HEK293 (cell line): ENCODE measurements at regions not wholly inside any gene's neighbourhood (a gene's known extent, or its start where the extent isn't known, plus 50 kb on each side); places are given as distances from the start of the nearest gene placed in this dataset.

Experiments
- ZBTB7A ChIP-seq: fragments of 450-650 bp; formaldehyde crosslinking; IDR thresholded peaks from 2 replicates; pipeline ENCODE4 v1.5.1; 2016; ENCODE audit warnings: low read depth, missing biosample characterization, missing genetic modification characterization
- ZNF302 ChIP-seq: fragments of 450-650 bp; formaldehyde crosslinking; IDR thresholded peaks from 2 replicates; pipeline ENCODE4 v1.5.1; 2016; ENCODE audit warnings: missing biosample characterization, missing genetic modification characterization, low read depth
- ZNF48 ChIP-seq: fragments of 450-650 bp; formaldehyde crosslinking; IDR thresholded peaks from 2 replicates; pipeline ENCODE4 v1.5.1; 2016; ENCODE audit warnings: missing biosample characterization, missing genetic modification characterization
- ZNF776 ChIP-seq: fragments of 450-650 bp; formaldehyde crosslinking; IDR thresholded peaks from 2 replicates; pipeline ENCODE4 v1.5.0; 2017; ENCODE audit warnings: missing biosample characterization, missing genetic modification characterization, borderline replicate concordance
- TF ChIP-seq, protein P1 (sequence below): fragments of 450-650 bp; formaldehyde crosslinking; IDR thresholded peaks from 2 replicates; pipeline ENCODE4 v1.5.1; 2016; ENCODE audit warnings: missing biosample characterization, missing genetic modification characterization
- TF ChIP-seq, protein P2 (sequence below): fragments of 450-650 bp; formaldehyde crosslinking; IDR thresholded peaks from 2 replicates; pipeline ENCODE4 v1.5.1; 2017; ENCODE audit warnings: missing biosample characterization, missing genetic modification characterization

DNA sequence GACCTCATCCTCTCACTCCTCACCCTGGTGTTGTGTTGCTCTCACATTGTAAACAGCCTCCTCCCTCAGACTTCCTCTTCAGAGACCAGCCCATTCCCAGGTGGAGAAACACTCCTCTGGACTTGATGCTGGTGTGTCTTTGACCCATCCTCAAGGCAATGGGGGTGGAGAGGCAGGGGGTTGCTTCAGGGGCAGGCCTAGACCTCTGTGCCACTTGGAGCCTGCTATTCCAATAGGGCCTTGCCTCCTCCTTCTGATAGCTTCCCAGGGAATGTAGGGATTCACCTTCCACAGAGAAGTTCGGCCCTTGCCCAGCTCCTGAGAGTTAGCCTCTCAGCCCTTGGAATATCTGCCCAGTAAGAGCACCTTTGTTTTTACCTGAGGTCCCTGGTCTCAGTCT lies 606.6 kb upstream of the CADM1 start:
- TF ChIP-seq ZNF302, result no peak
- TF ChIP-seq, protein P1, sequence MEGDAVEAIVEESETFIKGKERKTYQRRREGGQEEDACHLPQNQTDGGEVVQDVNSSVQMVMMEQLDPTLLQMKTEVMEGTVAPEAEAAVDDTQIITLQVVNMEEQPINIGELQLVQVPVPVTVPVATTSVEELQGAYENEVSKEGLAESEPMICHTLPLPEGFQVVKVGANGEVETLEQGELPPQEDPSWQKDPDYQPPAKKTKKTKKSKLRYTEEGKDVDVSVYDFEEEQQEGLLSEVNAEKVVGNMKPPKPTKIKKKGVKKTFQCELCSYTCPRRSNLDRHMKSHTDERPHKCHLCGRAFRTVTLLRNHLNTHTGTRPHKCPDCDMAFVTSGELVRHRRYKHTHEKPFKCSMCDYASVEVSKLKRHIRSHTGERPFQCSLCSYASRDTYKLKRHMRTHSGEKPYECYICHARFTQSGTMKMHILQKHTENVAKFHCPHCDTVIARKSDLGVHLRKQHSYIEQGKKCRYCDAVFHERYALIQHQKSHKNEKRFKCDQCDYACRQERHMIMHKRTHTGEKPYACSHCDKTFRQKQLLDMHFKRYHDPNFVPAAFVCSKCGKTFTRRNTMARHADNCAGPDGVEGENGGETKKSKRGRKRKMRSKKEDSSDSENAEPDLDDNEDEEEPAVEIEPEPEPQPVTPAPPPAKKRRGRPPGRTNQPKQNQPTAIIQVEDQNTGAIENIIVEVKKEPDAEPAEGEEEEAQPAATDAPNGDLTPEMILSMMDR, result no peak
- no peak for TF ChIP-seq ZBTB7A (tag by site-specific recombination)
- no peak for TF ChIP-seq ZNF48 (tag by site-specific recombination)
- TF ChIP-seq, protein P2, sequence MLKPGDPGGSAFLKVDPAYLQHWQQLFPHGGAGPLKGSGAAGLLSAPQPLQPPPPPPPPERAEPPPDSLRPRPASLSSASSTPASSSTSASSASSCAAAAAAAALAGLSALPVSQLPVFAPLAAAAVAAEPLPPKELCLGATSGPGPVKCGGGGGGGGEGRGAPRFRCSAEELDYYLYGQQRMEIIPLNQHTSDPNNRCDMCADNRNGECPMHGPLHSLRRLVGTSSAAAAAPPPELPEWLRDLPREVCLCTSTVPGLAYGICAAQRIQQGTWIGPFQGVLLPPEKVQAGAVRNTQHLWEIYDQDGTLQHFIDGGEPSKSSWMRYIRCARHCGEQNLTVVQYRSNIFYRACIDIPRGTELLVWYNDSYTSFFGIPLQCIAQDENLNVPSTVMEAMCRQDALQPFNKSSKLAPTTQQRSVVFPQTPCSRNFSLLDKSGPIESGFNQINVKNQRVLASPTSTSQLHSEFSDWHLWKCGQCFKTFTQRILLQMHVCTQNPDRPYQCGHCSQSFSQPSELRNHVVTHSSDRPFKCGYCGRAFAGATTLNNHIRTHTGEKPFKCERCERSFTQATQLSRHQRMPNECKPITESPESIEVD (tag by site-specific recombination), result no peak
- TF ChIP-seq ZNF776, result no peak
